Fibroblast of lung (primary cell): ENCODE measurements at regions not wholly inside any gene's neighbourhood (a gene's known extent, or its start where the extent isn't known, plus 50 kb on each side); places are given as distances from the start of the nearest gene placed in this dataset.

Source experiments
- DNase-seq, 2 donors: peaks; one replicate each; pipeline versions ENCODE4 v3.0.0 to v3.0.0-alpha.2; 2010; ENCODE audit warnings: low read depth in 2 of 2
- H2AFZ ChIP-seq: 2 replicates; pipeline ENCODE4 v1.5.1; 2012; ENCODE audit warnings: low read length, control low read depth, inconsistent platforms
- H3K27ac ChIP-seq: 2 replicates; pipeline ENCODE4 v1.5.1; 2011; ENCODE audit warnings: low read length, control low read depth; ENCODE audit not compliant: insufficient read depth
- H3K27me3 ChIP-seq: 2 replicates; pipeline ENCODE4 v1.5.1; 2011; ENCODE audit warnings: mild to moderate bottlenecking, low read length; ENCODE audit not compliant: control insufficient read depth, insufficient read depth
- H3K36me3 ChIP-seq: 2 replicates; pipeline ENCODE4 v1.5.1; 2011; ENCODE audit warnings: low read length; ENCODE audit not compliant: control insufficient read depth, insufficient read depth
- H3K4me1 ChIP-seq: 2 replicates; pipeline ENCODE4 v1.5.1; 2011; ENCODE audit warnings: low read length; ENCODE audit not compliant: control insufficient read depth, insufficient read depth; ENCODE audit errors: extremely low read depth
- H3K4me2 ChIP-seq: 2 replicates; pipeline ENCODE4 v1.5.1; 2011; ENCODE audit warnings: low read length, control low read depth; ENCODE audit not compliant: insufficient read depth; ENCODE audit errors: extremely low read depth
- H3K4me3 ChIP-seq, 4 experiments: fragments of 200-600 bp in 1 of 4; sonication (generic) in 1 of 4; replicated peaks in 1 of 4; 2 replicates each; pipeline ENCODE4 v1.5.1; 2011 to 2016; ENCODE audit warnings: low read length in 4 of 4, low read depth in 3 of 4, mild to moderate bottlenecking in 3 of 4, control low read depth in 2 of 4, inconsistent platforms in 1 of 4, mixed read lengths in 1 of 4; ENCODE audit not compliant: insufficient read depth in 1 of 4; ENCODE audit errors: control extremely low read depth in 1 of 4
- H3K79me2 ChIP-seq: 2 replicates; pipeline ENCODE4 v1.5.1; 2012; ENCODE audit warnings: mild to moderate bottlenecking, low read length, inconsistent platforms; ENCODE audit not compliant: control insufficient read depth, insufficient read depth
- H3K9ac ChIP-seq: 2 replicates; pipeline ENCODE4 v1.5.1; 2011; ENCODE audit warnings: mild to moderate bottlenecking, low read length, control low read depth; ENCODE audit not compliant: insufficient read depth
- H3K9me3 ChIP-seq: 2 replicates; pipeline ENCODE4 v1.5.1; 2012; ENCODE audit warnings: low read depth, low read length; ENCODE audit not compliant: control insufficient read depth, insufficient read depth
- H4K20me1 ChIP-seq: 2 replicates; pipeline ENCODE4 v1.5.1; 2011; ENCODE audit warnings: low read length; ENCODE audit not compliant: control insufficient read depth, insufficient read depth; ENCODE audit errors: extremely low read depth
- CTCF ChIP-seq, 2 donors: IDR thresholded peaks in 1 of 2; conservative IDR thresholded peaks in 1 of 2; 1 replicate in 1 of 2; 2 replicates in 1 of 2; pipeline ENCODE4 v1.5.1; 2011 to 2012; ENCODE audit warnings: low read length in 2 of 2, control low read depth in 1 of 2, inconsistent platforms in 1 of 2, low read depth in 1 of 2, mild to moderate bottlenecking in 1 of 2
- EZH2 ChIP-seq: IDR thresholded peaks from 2 replicates; pipeline ENCODE4 v1.5.1; 2012; ENCODE audit warnings: low read length, control low read depth, mild to moderate bottlenecking; ENCODE audit errors: missing control alignments

DNA sequence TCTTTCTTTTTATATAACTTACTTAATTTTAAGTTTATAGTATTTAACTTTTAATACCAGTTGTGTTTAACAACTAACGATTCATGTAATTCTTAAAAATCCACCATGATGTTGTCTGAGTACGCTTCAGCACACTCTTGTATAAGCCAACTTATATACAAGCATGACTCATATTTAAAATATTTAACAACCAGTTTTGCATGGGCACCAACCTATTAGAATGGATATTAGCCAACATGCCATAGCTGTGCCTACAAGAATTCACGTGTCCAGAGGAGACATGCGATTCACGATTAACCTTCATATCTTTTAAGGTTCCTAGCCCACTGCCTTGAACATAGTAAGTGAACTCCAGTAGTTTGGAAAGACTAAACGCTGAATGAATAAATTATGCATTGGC lies 1023.2 kb downstream of the TBL1XR1 start:
- Histone ChIP-seq H3K27ac (no peak overlapping the region), H3K27me3 (no peaks in the 10 kb centered on the region), H3K36me3 (no peaks in the 10 kb centered on the region), H4K20me1 (no peaks in the 10 kb centered on the region), H3K4me2 (no peak overlapping the region), H3K79me2 (no peaks in the 10 kb centered on the region), H3K4me3 (no peak overlapping the region), H2AFZ (no peak overlapping the region), H3K4me1 (no peaks in the 10 kb centered on the region), H3K9me3 (no peaks in the 10 kb centered on the region), H3K9ac (no peak overlapping the region)
- TF ChIP-seq EZH2, result no peak
- TF ChIP-seq CTCF (conservative IDR thresholded peaks at IDR 0.05 in 1 of 2, IDR thresholded peaks at IDR 0.05 in 1 of 2; ENCODE audit: low read depth in 1 of 2, low read length in 2 of 2), result no peak
- DNase-seq, result no peak

DNA sequence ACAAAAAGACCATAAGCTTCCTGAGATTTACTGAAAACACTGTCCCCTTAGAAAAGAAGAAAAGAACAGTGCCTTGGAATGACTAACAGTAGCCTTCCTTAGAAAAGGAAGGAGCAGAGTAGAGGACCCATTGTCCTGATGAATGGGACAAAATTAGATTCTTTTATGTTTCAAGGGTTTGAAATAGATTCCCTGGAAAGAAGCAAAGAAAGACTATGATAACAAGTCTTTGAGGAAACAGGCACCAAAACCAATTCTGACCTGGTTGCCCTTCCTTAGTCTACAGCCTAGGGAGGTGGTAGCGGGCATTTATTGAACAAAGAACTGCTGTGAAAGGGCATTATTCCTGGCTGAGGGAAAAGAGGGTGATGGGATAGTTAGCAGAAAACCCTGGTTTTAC lies 1024.8 kb downstream of the TBL1XR1 start:
- H3K27ac ChIP-seq, result no peak overlapping the region
- TF ChIP-seq EZH2 (no peak), CTCF (conservative IDR thresholded peaks at IDR 0.05 in 1 of 2, IDR thresholded peaks at IDR 0.05 in 1 of 2; ENCODE audit: low read depth in 1 of 2, low read length in 2 of 2) (no peak)
- no peaks in the 10 kb centered on the region for H3K9me3 ChIP-seq
- no peak overlapping the region for H2AFZ ChIP-seq
- no peaks in the 10 kb centered on the region for H3K36me3 ChIP-seq
- H3K9ac ChIP-seq, result no peak overlapping the region
- no peak overlapping the region for H3K4me3 ChIP-seq
- H3K27me3 ChIP-seq, result no peaks in the 10 kb centered on the region
- H3K4me2 ChIP-seq, result no peak overlapping the region
- H3K79me2 ChIP-seq, result no peaks in the 10 kb centered on the region
- DNase-seq, result no peak
- no peaks in the 10 kb centered on the region for H3K4me1 ChIP-seq
- no peaks in the 10 kb centered on the region for H4K20me1 ChIP-seq

GRCh38 chr3:176167272-176167671 lies 1030.0 kb downstream of the TBL1XR1 start:
- Histone ChIP-seq H3K36me3 (no peaks in the 10 kb centered on the region), H3K4me2 (no peak overlapping the region), H3K9ac (no peak overlapping the region)

More at GRCh38 chr3:176167272-176167671, 1030.0 kb downstream of the TBL1XR1 start:
- Histone ChIP-seq H3K4me3 (no peak overlapping the region), H3K9me3 (no peaks in the 10 kb centered on the region), H3K27ac (no peak overlapping the region), H2AFZ (no peak overlapping the region), H3K4me1 (no peaks in the 10 kb centered on the region), H3K79me2 (no peaks in the 10 kb centered on the region), H3K27me3 (no peaks in the 10 kb centered on the region), H4K20me1 (no peaks in the 10 kb centered on the region)
- no peak for TF ChIP-seq EZH2
- no peak for DNase-seq
